ENCODE measurements at regions not wholly inside any gene's neighbourhood (a gene's known extent, or its start where the extent isn't known, plus 50 kb on each side); places are given as distances from the start of the nearest gene placed in this dataset.

DNA sequence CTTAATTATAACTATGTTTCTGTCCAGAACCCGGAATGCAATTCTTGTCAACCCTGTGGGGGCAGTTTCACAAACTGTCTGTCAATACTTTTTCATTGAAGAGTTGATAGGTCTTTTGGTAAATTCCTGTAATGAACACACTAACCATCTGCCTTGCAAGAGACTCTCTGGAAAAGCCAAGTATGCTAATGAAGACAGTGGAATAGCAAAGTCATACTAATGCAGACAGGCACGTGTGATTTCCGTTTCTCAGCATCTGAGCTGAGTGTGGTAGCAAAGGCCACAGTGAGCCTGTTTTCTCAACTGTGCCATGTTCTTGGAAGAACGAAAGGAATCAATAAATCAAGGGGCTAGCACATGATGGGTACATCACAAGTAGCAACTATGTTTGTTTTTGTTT lies 494.1 kb upstream of the NRP1 start:
- peaks cover 0 to 1% (median 1%) of the 10 kb centered on the region in 3 donors for H3K27me3 Mint-ChIP-seq (ENCODE audit: low read depth in 3 of 3)
- no peaks in the 10 kb centered on the region for H3K36me3 Mint-ChIP-seq
- Histone ChIP-seq H3K27me3 (ENCODE audit: control insufficient read depth in 2 of 2, insufficient read depth in 2 of 2, low read length in 2 of 2) (no peaks in the 10 kb centered on the region), H3K4me2 (replicated peaks; ENCODE audit: extremely low read depth, low read length, poor library complexity, severe bottlenecking) (no peak overlapping the region), H3K79me2 (ENCODE audit: insufficient read depth, low read length) (no peaks in the 10 kb centered on the region), H2AFZ (ENCODE audit: insufficient read depth, low read depth, low read length, poor library complexity, severe bottlenecking) (no peak overlapping the region), H3K4me1 (ENCODE audit: control insufficient read depth in 1 of 2, insufficient read depth in 2 of 2, low read length in 2 of 2) (no peaks in the 10 kb centered on the region), H3K9ac (ENCODE audit: insufficient read depth, low read length, poor library complexity, severe bottlenecking) (no peak overlapping the region), H3K4me3 (replicated peaks in 1 of 3; ENCODE audit: low read depth in 2 of 3, low read length in 3 of 3) (no peak overlapping the region), H4K20me1 (ENCODE audit: insufficient read depth, low read length) (no peaks in the 10 kb centered on the region), H3K27ac (ENCODE audit: low read depth in 1 of 2, low read length in 2 of 2) (no peak overlapping the region), H3K36me3 (replicated peaks in 1 of 2; ENCODE audit: control insufficient read depth in 1 of 2, insufficient read depth in 2 of 2, low read length in 2 of 2) (no peaks in the 10 kb centered on the region), H3K9me3 (replicated peaks in 1 of 2; ENCODE audit: control insufficient read depth in 1 of 2, insufficient read depth in 1 of 2, low read length in 2 of 2) (no peaks in the 10 kb centered on the region)
- DNase-seq = no peak
- TF ChIP-seq, protein P1, sequence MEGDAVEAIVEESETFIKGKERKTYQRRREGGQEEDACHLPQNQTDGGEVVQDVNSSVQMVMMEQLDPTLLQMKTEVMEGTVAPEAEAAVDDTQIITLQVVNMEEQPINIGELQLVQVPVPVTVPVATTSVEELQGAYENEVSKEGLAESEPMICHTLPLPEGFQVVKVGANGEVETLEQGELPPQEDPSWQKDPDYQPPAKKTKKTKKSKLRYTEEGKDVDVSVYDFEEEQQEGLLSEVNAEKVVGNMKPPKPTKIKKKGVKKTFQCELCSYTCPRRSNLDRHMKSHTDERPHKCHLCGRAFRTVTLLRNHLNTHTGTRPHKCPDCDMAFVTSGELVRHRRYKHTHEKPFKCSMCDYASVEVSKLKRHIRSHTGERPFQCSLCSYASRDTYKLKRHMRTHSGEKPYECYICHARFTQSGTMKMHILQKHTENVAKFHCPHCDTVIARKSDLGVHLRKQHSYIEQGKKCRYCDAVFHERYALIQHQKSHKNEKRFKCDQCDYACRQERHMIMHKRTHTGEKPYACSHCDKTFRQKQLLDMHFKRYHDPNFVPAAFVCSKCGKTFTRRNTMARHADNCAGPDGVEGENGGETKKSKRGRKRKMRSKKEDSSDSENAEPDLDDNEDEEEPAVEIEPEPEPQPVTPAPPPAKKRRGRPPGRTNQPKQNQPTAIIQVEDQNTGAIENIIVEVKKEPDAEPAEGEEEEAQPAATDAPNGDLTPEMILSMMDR (IDR thresholded peaks at IDR 0.05) = no peak
- 85% methylated on average over 3 of the region's 4 CpGs for whole genome bisulfite sequencing (ENCODE audit: insufficient coverage)
- H3K9me3 Mint-ChIP-seq = peaks cover 0 to 7% (median 3%) of the 10 kb centered on the region in 7 donors
- H3K27ac Mint-ChIP-seq = no peak overlapping the region
- H3K4me1 Mint-ChIP-seq = no peaks in the 10 kb centered on the region
- intact Hi-C loops (cut with micrococcal nuclease) = no loop called here
- no peak overlapping the region for H3K4me3 Mint-ChIP-seq

DNA sequence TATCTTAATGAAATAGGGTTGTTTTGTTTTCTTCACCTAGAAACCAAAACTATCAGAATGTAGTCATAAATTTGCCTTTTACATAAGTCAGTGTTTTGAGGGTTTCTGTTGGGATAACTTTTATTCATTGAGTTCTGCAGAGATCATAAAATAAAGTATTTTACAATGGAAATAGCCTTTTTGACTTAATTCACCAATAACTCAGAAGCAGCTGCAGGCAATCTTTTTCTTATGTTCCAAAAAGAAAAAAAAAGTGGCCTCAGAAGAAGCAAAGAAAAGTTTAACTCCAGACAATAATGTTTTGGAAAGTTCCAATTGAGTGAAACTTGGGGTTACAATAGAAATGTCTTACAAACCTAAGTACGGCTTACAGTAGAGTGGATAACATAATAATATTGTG lies 491.7 kb upstream of the NRP1 start:
- TF ChIP-seq, protein P1 (IDR thresholded peaks at IDR 0.05) = no peak
- H3K4me1 Mint-ChIP-seq = no peaks in the 10 kb centered on the region
- Histone ChIP-seq H3K36me3 (replicated peaks in 1 of 2; ENCODE audit: control insufficient read depth in 1 of 2, insufficient read depth in 2 of 2, low read length in 2 of 2) (no peaks in the 10 kb centered on the region), H2AFZ (ENCODE audit: insufficient read depth, low read depth, low read length, poor library complexity, severe bottlenecking) (no peak overlapping the region), H3K9ac (ENCODE audit: insufficient read depth, low read length, poor library complexity, severe bottlenecking) (no peak overlapping the region), H3K79me2 (ENCODE audit: insufficient read depth, low read length) (no peaks in the 10 kb centered on the region), H3K27me3 (ENCODE audit: control insufficient read depth in 2 of 2, insufficient read depth in 2 of 2, low read length in 2 of 2) (no peaks in the 10 kb centered on the region), H3K4me1 (ENCODE audit: control insufficient read depth in 1 of 2, insufficient read depth in 2 of 2, low read length in 2 of 2) (no peaks in the 10 kb centered on the region), H4K20me1 (ENCODE audit: insufficient read depth, low read length) (no peaks in the 10 kb centered on the region), H3K4me3 (replicated peaks in 1 of 3; ENCODE audit: low read depth in 2 of 3, low read length in 3 of 3) (no peak overlapping the region), H3K27ac (ENCODE audit: low read depth in 1 of 2, low read length in 2 of 2) (no peak overlapping the region), H3K9me3 (replicated peaks in 1 of 2; ENCODE audit: control insufficient read depth in 1 of 2, insufficient read depth in 1 of 2, low read length in 2 of 2) (no peaks in the 10 kb centered on the region), H3K4me2 (replicated peaks; ENCODE audit: extremely low read depth, low read length, poor library complexity, severe bottlenecking) (no peak overlapping the region)
- H3K9me3 Mint-ChIP-seq = peaks cover 0 to 9% (median 3%) of the 10 kb centered on the region in 7 donors
- WGBS (ENCODE audit: insufficient coverage) = no CpG with 5 or more reads among the region's 1 CpG
- DNase-seq = no peak
- no peak overlapping the region for H3K4me3 Mint-ChIP-seq
- H3K27me3 Mint-ChIP-seq (ENCODE audit: low read depth in 3 of 3) = peaks cover 0 to 4% (median 0%) of the 10 kb centered on the region in 3 donors
- H3K36me3 Mint-ChIP-seq = no peaks in the 10 kb centered on the region
- H3K27ac Mint-ChIP-seq = no peak overlapping the region
- intact Hi-C loops (cut with micrococcal nuclease) = no loop called here

All from CD14-positive monocyte (primary cell).